IMR-90 (cell line): ENCODE measurements at regions not wholly inside any gene's neighbourhood (a gene's known extent, or its start where the extent isn't known, plus 50 kb on each side); places are given as distances from the start of the nearest gene placed in this dataset.
A peak's percentile ranks its signal among the peaks of the same experiment; 100 is the strongest.

Experiments used
- ATAC-seq: fragments of 200-7000 bp; cut with Tn5 transposase; 2 replicates; pipeline ENCODE4 v1.9.1; 2020; ENCODE audit warnings: low read depth, mild to moderate bottlenecking, moderate library complexity
- BruUV-seq: library from RNA; stranded (reverse); fragments of 400-500 nt; replicated peaks from 2 replicates; lab custom pipeline; 2021; lab: Mats Ljungman, UMichigan
- CTCF ChIA-PET: fragments of 300-600 bp; formaldehyde crosslinking; extraction: SDS; loops from one replicate; lab custom pipeline; 2021; ENCODE audit warnings: antibody characterized with exemption; lab: Yijun Ruan, JAX
- POLR2A ChIA-PET: fragments of 300-600 bp; sonication (Branson Sonifier 250); formaldehyde crosslinking; loops from one replicate; lab custom pipeline; 2022; ENCODE audit warnings: antibody characterized with exemption; ENCODE audit not compliant: unreplicated experiment; lab: Charles Lee
- DNase-seq: peaks from one replicate; pipeline ENCODE4 v3.0.0; 2013
- H2AFZ ChIP-seq: replicated peaks from 2 replicates; pipeline ENCODE3; 2013; ENCODE audit warnings: low read length, mild to moderate bottlenecking; ENCODE audit not compliant: poor library complexity
- H2AK5ac ChIP-seq: 2 replicates; pipeline ENCODE4 v1.6.1; 2013; ENCODE audit warnings: low read depth, low read length, inconsistent platforms
- H2AK9ac ChIP-seq: replicated peaks from 2 replicates; pipeline ENCODE3; 2013; ENCODE audit warnings: mild to moderate bottlenecking, low read depth, low read length, moderate library complexity; ENCODE audit not compliant: poor library complexity
- H2BK120ac ChIP-seq: 2 replicates; pipeline ENCODE4 v1.6.1; 2013; ENCODE audit warnings: low read depth, low read length, inconsistent platforms
- H2BK15ac ChIP-seq: 3 replicates; pipeline ENCODE4 v1.6.1; 2013; ENCODE audit warnings: low read depth, low read length, inconsistent platforms
- H2BK20ac ChIP-seq: 2 replicates; pipeline ENCODE4 v1.6.1; 2013; ENCODE audit warnings: low read depth, mild to moderate bottlenecking, inconsistent platforms, low read length, moderate library complexity
- H2BK5ac ChIP-seq: 2 replicates; pipeline ENCODE4 v1.6.1; 2013; ENCODE audit warnings: mild to moderate bottlenecking, low read depth, low read length, inconsistent platforms; ENCODE audit not compliant: poor library complexity, severe bottlenecking
- H3K14ac ChIP-seq: replicated peaks from 2 replicates; pipeline ENCODE4 v1.6.1; 2013; ENCODE audit warnings: low read depth, low read length, inconsistent platforms
- H3K18ac ChIP-seq: 2 replicates; pipeline ENCODE4 v1.6.1; 2013; ENCODE audit warnings: low read depth, low read length, control low read depth
- H3K23ac ChIP-seq: 2 replicates; pipeline ENCODE4 v1.6.1; 2013; ENCODE audit warnings: low read depth, low read length, inconsistent platforms
- H3K27ac ChIP-seq: 2 replicates; pipeline ENCODE4 v1.5.1; 2013; ENCODE audit warnings: mild to moderate bottlenecking, control low read depth, low read length; ENCODE audit not compliant: insufficient read depth
- H3K27me3 ChIP-seq: 2 replicates; pipeline ENCODE4 v1.6.1; 2013; ENCODE audit warnings: low read length; ENCODE audit not compliant: control insufficient read depth, insufficient read depth
- H3K36me3 ChIP-seq: 2 replicates; pipeline ENCODE4 v1.6.1; 2013; ENCODE audit warnings: low read length, mixed read lengths; ENCODE audit not compliant: control insufficient read depth, insufficient read depth
- H3K4ac ChIP-seq: 2 replicates; pipeline ENCODE4 v1.6.1; 2013; ENCODE audit warnings: low read depth, low read length, inconsistent platforms
- H3K4me1 ChIP-seq: 2 replicates; pipeline ENCODE4 v1.6.1; 2013; ENCODE audit warnings: low read length, mixed read lengths; ENCODE audit not compliant: control insufficient read depth, insufficient read depth
- H3K4me2 ChIP-seq: 2 replicates; pipeline ENCODE4 v1.6.1; 2013; ENCODE audit warnings: low read depth, mild to moderate bottlenecking, control low read depth, low read length, moderate library complexity
- H3K4me3 ChIP-seq: 2 replicates; pipeline ENCODE4 v1.5.1; 2013; ENCODE audit warnings: low read depth, mild to moderate bottlenecking, control low read depth, low read length, moderate library complexity; ENCODE audit not compliant: insufficient read depth
- H3K56ac ChIP-seq: 2 replicates; pipeline ENCODE4 v1.6.1; 2013; ENCODE audit warnings: low read length, inconsistent platforms; ENCODE audit not compliant: insufficient read depth; ENCODE audit errors: extremely low read depth
- H3K79me1 ChIP-seq, 2 experiments: 2 replicates each; pipeline ENCODE4 v1.6.1; 2013; ENCODE audit warnings: low read length in 2 of 2, inconsistent platforms in 1 of 2, low read depth in 1 of 2
- H3K9ac ChIP-seq: 2 replicates; pipeline ENCODE4 v1.6.1; 2013; ENCODE audit warnings: low read depth, low read length, control low read depth
- H3K9me1 ChIP-seq: 2 replicates; pipeline ENCODE4 v1.6.1; 2013; ENCODE audit warnings: low read length, inconsistent platforms; ENCODE audit not compliant: insufficient read depth
- H3K9me3 ChIP-seq: 2 replicates; pipeline ENCODE4 v1.6.1; 2013; ENCODE audit warnings: low read length; ENCODE audit not compliant: control insufficient read depth, insufficient read depth
- H4K20me1 ChIP-seq: 2 replicates; pipeline ENCODE4 v1.6.1; 2013; ENCODE audit warnings: low read length, inconsistent platforms; ENCODE audit not compliant: insufficient read depth
- H4K5ac ChIP-seq: 2 replicates; pipeline ENCODE4 v1.6.1; 2013; ENCODE audit warnings: mild to moderate bottlenecking, low read depth, low read length, control low read depth
- H4K8ac ChIP-seq, 2 experiments: 2 replicates each; pipeline ENCODE4 v1.6.1; 2013; ENCODE audit warnings: low read depth in 2 of 2, low read length in 2 of 2, control low read depth in 1 of 2, inconsistent platforms in 1 of 2
- H4K91ac ChIP-seq: 2 replicates; pipeline ENCODE4 v1.6.1; 2013; ENCODE audit warnings: low read depth, low read length, inconsistent platforms; ENCODE audit not compliant: insufficient read depth
- BHLHE40 ChIP-seq: fragments of 150-350 bp; IDR thresholded peaks from 2 replicates; pipeline ENCODE4 v1.6.1; 2016; ENCODE audit warnings: mild to moderate bottlenecking, low read depth, low read length
- CHD1 ChIP-seq: IDR thresholded peaks from 2 replicates; pipeline ENCODE4 v1.6.1; 2012; ENCODE audit warnings: low read depth, low read length, improper control_type of control experiment
- FOS ChIP-seq: fragments of 150-350 bp; IDR thresholded peaks from 2 replicates; pipeline ENCODE4 v1.6.1; 2016; ENCODE audit warnings: low read depth, low read length
- MAZ ChIP-seq: IDR thresholded peaks from 2 replicates; pipeline ENCODE4 v1.6.1; 2012; ENCODE audit warnings: low read depth, mild to moderate bottlenecking, low read length, improper control_type of control experiment, moderate library complexity, borderline replicate concordance
- NFE2L2 ChIP-seq: fragments of 150-350 bp; IDR thresholded peaks from 2 replicates; pipeline ENCODE4 v1.6.1; 2016; ENCODE audit warnings: low read depth, mild to moderate bottlenecking, low read length
- WGBS, 2 experiments: methylation state at CpG; one replicate each; pipeline versions ENCODE4 v1.1.5 to v1.1.7; 2013; ENCODE audit warnings: missing lambda C conversion rate in 2 of 2; ENCODE audit not compliant: insufficient read length in 1 of 2; ENCODE audit errors: extremely low coverage in 2 of 2; 5-methylcytosine and 5-hydroxymethylcytosine counted together
- dilution Hi-C: fragments of 300-500 bp; cut with HindIII; formaldehyde crosslinking; loops from one replicate; pipeline ENCODE4 v1.14.3; 2018; ENCODE audit warnings: low sequenced_read_pairs; ENCODE audit not compliant: unreplicated experiment
- in situ Hi-C: fragments of 300-500 bp; cut with MboI; formaldehyde crosslinking; loops from 3 replicates; pipeline ENCODE4 v1.14.3; 2019; ENCODE audit warnings: low sequenced_read_pairs, inconsistent platforms, mixed read lengths
- intact Hi-C: fragments of 100-400 bp; cut with micrococcal nuclease; formaldehyde crosslinking; loops from 2 replicates; pipeline ENCODE4 v1.10.0; 2022

- no peaks in the 10 kb centered on the region for H3K79me1 ChIP-seq
- no peak overlapping the region for H2AK9ac ChIP-seq
- H2BK120ac ChIP-seq, result no peak overlapping the region; the same call in 1 of the 2 replicates
- no peak overlapping the region for H2AK5ac ChIP-seq
- dilution Hi-C loops (no loop called here), intact Hi-C loops (no loop called here), in situ Hi-C loops (no loop called here)
- no peak overlapping the region for H3K23ac ChIP-seq
- ATAC-seq (no peak), DNase-seq (no peak)
- 0 out of 2 replicates have a peak overlapping the region, but pooled peaks have one; percentile 11 for H3K18ac ChIP-seq
- ChIA-PET CTCF (no interaction called here), POLR2A (no interaction called here)
- H3K27me3 ChIP-seq, result no peaks in the 10 kb centered on the region
- peak overlapping the region; percentile 50 for H2BK5ac ChIP-seq
- no peak overlapping the region for H3K4me2 ChIP-seq
- no TSS peak for BruUV-seq
- no peaks in the 10 kb centered on the region for H3K36me3 ChIP-seq
- H3K56ac ChIP-seq, result no peak overlapping the region
- no peak for TF ChIP-seq NFE2L2
- TF ChIP-seq CHD1, result no peak
- no peak for TF ChIP-seq BHLHE40
- no peak for TF ChIP-seq FOS
- TF ChIP-seq MAZ, result no peak
- no peak overlapping the region for H4K5ac ChIP-seq
- no peaks in the 10 kb centered on the region for H3K9me3 ChIP-seq
- H3K4ac ChIP-seq, result no peak overlapping the region; the same call in 1 of the 2 replicates
- no peak overlapping the region for H4K91ac ChIP-seq
- H2BK15ac ChIP-seq, result no peak overlapping the region; the same call in 2 of the 3 replicates
- H2BK20ac ChIP-seq, result 0 out of 2 replicates have a peak overlapping the region, but pooled peaks have one; percentile 71
- H4K8ac ChIP-seq, result peak overlapping the region in 1 of 2 experiments; percentile 32; a peak in 3 of 4 replicates
- WGBS, 2 experiments, result no CpG with 5 or more reads among the region's 5 CpGs
- H3K4me1 ChIP-seq, result peaks cover 6% of the 10 kb centered on the region
- no peaks in the 10 kb centered on the region for H4K20me1 ChIP-seq
- H3K4me3 ChIP-seq, result no peak overlapping the region
- H3K9me1 ChIP-seq, result peaks cover 6% of the 10 kb centered on the region
- H3K14ac ChIP-seq, result no peak overlapping the region
- no peak overlapping the region; the same call in 1 of the 2 replicates for H3K27ac ChIP-seq
- no peak overlapping the region for H3K9ac ChIP-seq
- H2AFZ ChIP-seq, result no peak overlapping the region
Measured at GRCh38 chrX:20363275-20363674, 96.6 kb upstream of the RPS6KA3 start.
